Activated gamma-delta T cell treated with Interleukin-2 at 50 U/mL for 16 hours (primary cell): ENCODE measurements at regions not wholly inside any gene's neighbourhood (a gene's known extent, or its start where the extent isn't known, plus 50 kb on each side); places are given as distances from the start of the nearest gene placed in this dataset.
"Not testable (repeated sequence)": the region's sequence is repeated elsewhere in the genome, so short reads cannot be mapped to it uniquely, and the experiment has no call there.

ENCODE experiments used
- DNase-seq: peaks from one replicate; pipeline ENCODE4 v3.0.0-alpha.2; 2020

GRCh38 chr7:25456467-25457171, 228.3 kb upstream of the NPVF start:
- no peak for DNase-seq

DNA sequence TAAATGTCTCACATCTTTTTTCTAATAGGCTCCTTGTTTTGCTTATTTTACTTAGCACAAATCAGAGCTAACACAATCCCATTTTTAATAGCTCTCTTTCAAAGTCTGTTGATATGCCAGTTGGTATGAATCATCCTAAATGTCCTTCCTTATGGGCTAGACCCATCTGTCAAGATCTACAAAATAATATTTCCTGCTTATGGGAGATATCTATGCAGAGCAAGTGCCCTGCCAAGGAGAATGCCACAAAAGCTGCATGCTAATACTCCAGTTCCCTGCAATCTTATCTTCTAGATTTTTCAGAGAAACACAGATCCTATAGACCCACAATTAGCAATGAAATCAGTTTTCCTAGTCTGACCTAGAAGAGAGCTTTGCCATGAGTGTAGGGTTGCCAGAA, 230.8 kb upstream of the NPVF start:
- DNase-seq: no peak

DNA sequence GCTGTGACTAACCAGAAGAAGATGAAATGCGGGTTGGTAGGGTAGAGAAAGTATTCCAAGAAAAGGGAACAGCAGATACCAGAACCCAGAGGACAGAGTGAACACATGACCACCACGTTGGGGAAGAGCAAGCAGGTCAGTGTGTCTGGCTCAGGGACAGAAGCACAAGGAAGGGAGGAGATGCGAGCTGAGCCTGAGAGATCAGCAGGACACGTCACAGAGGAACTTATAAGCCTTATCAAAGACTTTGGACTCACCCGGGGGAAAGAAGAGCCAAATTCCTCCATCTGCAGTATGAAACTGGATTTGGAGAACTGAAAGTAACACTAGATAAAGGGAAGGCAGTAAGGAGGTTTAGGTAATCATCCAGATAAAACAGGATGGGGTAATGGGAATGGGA, 232.1 kb upstream of the NPVF start:
- DNase-seq: no peak

DNA sequence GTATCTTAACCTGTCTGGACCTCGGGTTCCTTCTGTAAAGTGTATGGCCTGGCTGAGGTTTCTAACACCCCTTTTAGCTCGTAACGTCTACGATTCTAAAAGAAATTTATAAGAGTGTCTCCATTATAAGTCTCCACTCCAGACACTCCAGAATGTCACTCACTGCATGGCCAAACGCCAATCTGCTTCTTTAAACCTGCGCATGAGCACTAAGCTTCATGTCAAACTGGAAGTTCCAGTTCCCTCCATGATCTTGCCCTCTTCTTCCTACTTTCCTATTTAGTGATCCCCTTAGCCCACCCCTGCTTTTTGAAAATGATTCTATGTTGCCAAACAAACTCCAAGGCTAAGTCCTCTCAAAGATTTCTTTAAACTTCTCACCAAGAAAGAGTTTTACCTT, 241.4 kb upstream of the NPVF start:
- no peak for DNase-seq

- no peak for DNase-seq
These were observed 248.7 kb upstream of the NPVF start for GRCh38 chr7:25476863-25477499.

- not testable (repeated sequence) for DNase-seq
These were observed 249.9 kb upstream of the NPVF start for GRCh38 chr7:25478221-25478620.

DNA sequence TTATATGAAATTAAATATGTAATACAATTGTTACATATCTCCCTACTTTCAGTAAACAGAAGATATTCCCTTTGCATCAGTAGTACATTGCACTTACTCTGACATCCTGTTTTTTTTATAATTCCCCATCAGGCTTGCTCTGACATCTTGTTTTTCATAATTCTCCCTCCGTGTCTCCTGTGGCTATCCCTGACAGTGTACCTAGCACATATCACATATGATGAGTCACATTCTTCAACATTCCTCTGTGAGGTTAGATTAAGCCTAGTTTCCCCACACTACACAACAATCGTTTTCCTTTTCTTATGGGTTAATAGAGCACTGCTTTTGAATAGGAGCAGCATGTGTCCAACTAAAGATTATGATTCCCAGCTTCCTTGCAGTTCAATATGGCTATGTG, 250.6 kb upstream of the NPVF start:
- DNase-seq: no peak

DNA sequence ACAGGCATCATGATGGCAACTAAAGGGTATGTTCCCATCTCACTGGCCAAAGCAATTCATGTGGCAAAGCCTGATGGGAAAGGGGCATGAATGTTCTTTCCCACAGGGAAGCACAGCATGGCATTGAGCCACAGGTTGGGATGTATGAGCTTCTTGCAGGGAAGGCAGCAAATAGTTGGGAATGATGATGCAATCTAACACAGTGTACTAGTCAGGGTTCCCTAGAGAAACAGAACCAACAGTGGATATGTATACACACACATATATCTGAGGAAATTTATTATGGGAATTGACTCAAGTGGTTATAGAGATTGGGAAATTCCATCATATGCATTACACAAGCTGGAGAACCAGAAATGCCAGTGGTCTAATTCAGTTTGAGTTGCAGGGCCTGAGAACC, 253.6 kb upstream of the NPVF start:
- DNase-seq: no peak

GRCh38 chr7:25482631-25483030, 254.3 kb upstream of the NPVF start:
- no peak for DNase-seq

DNA sequence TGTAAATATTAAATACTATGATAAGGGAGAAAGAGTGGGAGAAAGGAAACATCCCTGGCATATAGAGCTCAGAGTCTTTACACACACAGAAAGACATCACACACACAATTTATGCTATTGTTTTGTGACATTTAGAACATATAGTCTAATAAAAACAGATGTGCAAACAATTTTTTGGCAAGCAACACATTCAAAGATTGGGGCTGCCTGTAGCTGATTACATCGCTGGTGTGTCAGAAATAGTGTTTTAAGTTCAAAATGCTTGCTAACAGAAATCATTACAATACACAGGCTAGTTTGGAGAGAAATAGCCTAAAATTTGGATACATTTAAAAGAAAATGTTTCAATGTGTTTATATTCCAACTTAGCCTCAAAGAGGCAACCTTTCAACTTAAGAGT, 256.7 kb upstream of the NPVF start:
- DNase-seq: no peak

GRCh38 chr7:25486656-25487055, 258.4 kb upstream of the NPVF start:
- DNase-seq: no peak

DNA sequence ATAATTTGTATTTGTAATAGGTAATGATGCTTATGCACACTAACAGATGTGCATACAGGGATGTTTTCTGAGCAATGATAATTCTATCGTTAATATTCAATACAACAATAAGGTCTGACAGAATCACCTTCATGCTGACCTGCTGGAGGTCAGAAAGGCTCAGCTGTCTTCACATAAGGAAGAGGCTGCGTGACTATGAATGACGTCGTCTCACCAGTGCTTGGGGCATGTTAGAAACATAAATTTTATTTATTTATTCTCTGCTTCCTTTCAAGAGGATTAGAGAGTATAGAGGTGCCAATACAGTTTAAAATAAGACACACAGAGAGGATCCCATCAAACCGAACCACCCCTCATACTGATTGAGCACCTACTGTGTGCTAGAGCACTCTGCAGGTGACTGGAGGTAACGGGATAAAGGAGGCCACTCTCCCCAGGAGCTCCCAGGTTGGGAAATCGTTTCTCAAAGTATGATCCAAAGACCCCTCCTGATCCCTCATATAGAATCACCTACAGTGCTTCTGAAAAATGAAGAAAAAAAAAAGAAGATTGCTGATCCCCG, 265.6 kb upstream of the NPVF start:
- DNase-seq: no peak

DNA sequence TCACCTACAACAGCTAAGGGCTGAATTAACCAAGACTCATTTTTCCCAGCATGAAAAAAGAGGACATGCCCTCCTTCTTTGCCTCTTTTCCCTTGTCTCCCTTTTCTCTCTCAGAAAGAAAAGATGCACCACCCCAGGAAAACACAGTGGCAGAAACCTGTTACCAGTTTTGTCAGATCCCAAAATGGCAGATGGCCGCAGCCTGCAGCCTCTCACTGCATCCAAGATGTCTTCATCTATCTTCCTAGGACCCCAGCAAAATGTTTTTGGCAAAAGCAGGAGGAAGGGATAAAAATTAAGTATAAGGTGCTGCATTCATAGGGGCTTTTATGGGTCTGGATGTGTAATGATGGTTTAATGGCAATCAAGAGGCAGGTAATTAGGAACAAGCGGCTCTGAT, 266.6 kb upstream of the NPVF start:
- no peak for DNase-seq

GRCh38 chr7:25495342-25496250, 267.3 kb upstream of the NPVF start:
- DNase-seq: no peak

- DNase-seq: no peak
These were observed 268.4 kb upstream of the NPVF start for GRCh38 chr7:25496476-25497368.

DNA sequence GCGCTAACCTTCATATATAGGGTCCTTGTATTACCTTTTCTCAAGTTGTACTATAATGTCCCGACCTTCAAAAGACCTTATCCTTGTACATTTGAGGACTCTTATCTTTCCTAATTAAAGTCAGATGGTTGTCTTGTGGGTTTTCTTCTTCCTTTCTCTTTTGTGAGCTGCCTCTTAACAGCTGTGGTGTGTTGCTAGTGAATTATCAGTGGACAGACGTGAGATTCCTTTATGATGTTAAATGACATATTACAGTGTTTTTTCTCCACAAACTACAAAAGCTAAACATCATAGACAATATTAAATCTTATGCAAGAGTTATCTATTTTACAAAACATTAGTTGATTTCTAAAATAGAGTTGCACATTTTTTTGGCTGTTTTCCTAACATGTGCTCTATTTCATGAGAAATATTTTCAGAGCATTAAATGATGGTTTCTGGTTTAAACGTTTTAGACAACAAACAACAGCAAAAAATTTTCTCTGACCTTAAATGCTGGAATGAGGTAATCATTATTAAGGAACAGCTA, 272.2 kb upstream of the NPVF start:
- DNase-seq: no peak

- no peak for DNase-seq
These were observed 275.0 kb upstream of the NPVF start for GRCh38 chr7:25503306-25503705.

- DNase-seq: no peak
These were observed 283.9 kb upstream of the NPVF start for GRCh38 chr7:25512061-25512687.

GRCh38 chr7:25515633-25516275, 287.5 kb upstream of the NPVF start:
- no peak for DNase-seq

- no peak for DNase-seq
These were observed 289.6 kb upstream of the NPVF start for GRCh38 chr7:25517906-25518305.

- DNase-seq: no peak
These were observed 291.7 kb upstream of the NPVF start for GRCh38 chr7:25520017-25520416.
